Activated CD4-positive, alpha-beta T cell treated with anti-CD3 and anti-CD28 coated beads, Interleukin-2, amount 10 ng/mL, durations not matched to agents 7 days and 5 days (primary cell): ENCODE measurements at regions not wholly inside any gene's neighbourhood (a gene's known extent, or its start where the extent isn't known, plus 50 kb on each side); places are given as distances from the start of the nearest gene placed in this dataset.

ENCODE experiments used
- CTCF ChIA-PET: fragments of 350-600 bp; sonication (Branson Sonifier 250); formaldehyde crosslinking; loops from one replicate; lab custom pipeline; 2021; ENCODE audit warnings: antibody characterized with exemption; lab: Charles Lee
- POLR2A ChIA-PET: fragments of 350-600 bp; sonication (Branson Sonifier 250); formaldehyde crosslinking; loops from one replicate; lab custom pipeline; 2021; ENCODE audit warnings: antibody characterized with exemption; lab: Charles Lee
- DNase-seq: peaks from one replicate; pipeline ENCODE4 v3.0.0-alpha.2; 2020
- H3K27ac Mint-ChIP-seq: one replicate; pipeline ENCODE4 v1.8.0; 2021; ENCODE audit warnings: mild to moderate bottlenecking, moderate library complexity, mixed read lengths
- H3K27me3 Mint-ChIP-seq: one replicate; pipeline ENCODE4 v1.8.0; 2021; ENCODE audit warnings: mixed read lengths
- H3K36me3 Mint-ChIP-seq: one replicate; pipeline ENCODE4 v1.8.0; 2021; ENCODE audit warnings: low read depth, mixed read lengths
- H3K4me1 Mint-ChIP-seq: one replicate; pipeline ENCODE4 v1.8.0; 2021; ENCODE audit warnings: mixed read lengths
- H3K4me3 Mint-ChIP-seq: one replicate; pipeline ENCODE4 v1.8.0; 2021; ENCODE audit warnings: mild to moderate bottlenecking, moderate library complexity, mixed read lengths
- H3K9me3 Mint-ChIP-seq: one replicate; pipeline ENCODE4 v1.8.0; 2021; ENCODE audit warnings: mixed read lengths

DNA sequence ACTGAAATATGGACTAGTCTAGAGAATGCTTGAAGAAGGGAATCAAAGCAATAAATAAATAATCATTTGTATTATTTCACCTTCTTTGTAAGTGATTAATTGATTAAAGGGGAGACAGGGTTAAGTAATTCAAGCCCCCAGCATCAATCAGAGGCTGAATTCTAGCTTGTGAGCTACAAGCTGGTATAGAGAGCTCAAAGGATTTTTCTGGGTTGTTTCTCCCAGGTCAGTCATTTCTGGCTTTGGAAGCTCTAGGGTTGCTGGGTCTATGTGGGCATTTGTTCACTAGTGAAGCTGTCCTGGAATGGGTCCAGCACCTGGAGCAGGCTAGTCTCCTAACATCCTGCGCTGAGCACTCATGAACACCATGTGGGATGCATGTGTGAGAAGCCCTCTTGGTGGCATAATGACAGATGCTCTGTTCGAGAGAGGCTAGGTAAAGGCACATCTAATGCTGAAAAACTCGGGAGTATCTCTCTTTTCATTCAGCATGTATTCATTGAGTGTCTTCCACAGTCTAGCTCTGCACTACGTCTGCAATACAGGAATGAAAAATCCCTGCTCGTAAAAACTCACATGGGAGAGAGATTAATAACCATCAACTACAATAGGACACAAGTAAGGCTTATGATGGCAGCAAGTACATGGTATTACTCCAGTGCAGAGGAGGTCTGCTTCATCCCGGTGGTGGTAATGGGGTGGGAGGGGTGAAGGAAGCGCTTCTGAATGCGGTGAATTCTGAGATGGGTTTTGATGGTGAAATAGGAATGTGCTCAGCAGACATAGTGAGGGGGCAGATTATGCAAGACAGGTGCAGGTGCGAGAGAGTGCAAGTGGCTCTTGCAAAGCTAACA, 68.0 kb upstream of the NRP1 start:
- POLR2A ChIA-PET, result no interaction called here
- H3K36me3 Mint-ChIP-seq, result no peaks in the 10 kb centered on the region
- H3K27ac Mint-ChIP-seq, result no peak overlapping the region
- H3K27me3 Mint-ChIP-seq, result peaks cover 18% of the 10 kb centered on the region
- H3K4me3 Mint-ChIP-seq, result no peak overlapping the region
- H3K9me3 Mint-ChIP-seq, result peaks cover 4% of the 10 kb centered on the region
- CTCF ChIA-PET, result no interaction called here
- no peak for DNase-seq
- no peaks in the 10 kb centered on the region for H3K4me1 Mint-ChIP-seq

DNA sequence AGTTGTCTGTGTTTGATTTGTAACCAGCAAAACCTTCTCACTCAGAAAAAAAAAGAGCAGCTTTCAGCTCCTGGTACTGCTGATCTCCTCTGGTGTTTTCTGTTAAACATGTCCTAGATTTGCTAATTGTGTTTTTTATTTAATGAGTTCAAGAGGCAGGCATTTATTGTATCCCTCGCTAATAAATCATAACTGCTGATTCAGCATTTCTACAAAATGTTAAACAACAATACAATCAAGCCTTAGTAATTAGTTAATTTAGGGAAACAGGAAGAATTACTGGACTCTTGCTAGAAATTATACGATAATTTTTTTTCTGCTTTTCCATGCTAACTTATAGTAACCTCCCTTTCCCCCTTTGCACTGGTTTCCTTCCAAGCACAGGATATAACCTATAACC, 66.8 kb upstream of the NRP1 start:
- Mint-ChIP-seq H3K27me3 (peaks cover 15% of the 10 kb centered on the region), H3K4me3 (no peak overlapping the region), H3K9me3 (peaks cover 6% of the 10 kb centered on the region), H3K27ac (no peak overlapping the region), H3K4me1 (no peaks in the 10 kb centered on the region), H3K36me3 (no peaks in the 10 kb centered on the region)
- no peak for DNase-seq
- POLR2A ChIA-PET, result no interaction called here
- CTCF ChIA-PET, result interaction anchor here (1.0 kb wide), 1 partner anchor 21 kb away, joined by 3 read pairs; no protein-coding TSS in a partner anchor

DNA sequence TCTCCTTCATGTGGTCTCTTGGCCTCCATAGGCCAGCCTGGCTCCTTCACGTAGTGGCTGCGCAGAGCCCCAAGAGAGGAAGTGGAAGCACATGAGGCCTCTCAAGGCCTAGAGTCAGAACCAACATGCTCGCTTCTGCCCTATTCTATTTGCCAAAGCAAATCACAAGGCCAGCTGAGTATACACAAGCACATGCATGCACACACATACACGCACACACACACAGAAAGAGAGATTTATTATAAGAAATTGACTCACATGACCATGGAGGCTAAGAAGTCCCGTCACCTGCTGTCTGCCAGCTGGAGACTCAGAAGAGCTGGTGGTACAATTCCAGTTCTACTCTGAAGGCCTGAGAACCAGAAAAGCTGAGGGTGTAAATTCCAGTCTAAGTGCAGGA, 64.3 kb upstream of the NRP1 start:
- Mint-ChIP-seq H3K4me3 (no peak overlapping the region), H3K9me3 (peaks cover 6% of the 10 kb centered on the region), H3K27me3 (peaks cover 9% of the 10 kb centered on the region), H3K36me3 (no peaks in the 10 kb centered on the region), H3K4me1 (no peaks in the 10 kb centered on the region), H3K27ac (no peak overlapping the region)
- POLR2A ChIA-PET, result no interaction called here
- no peak for DNase-seq
- CTCF ChIA-PET, result no interaction called here

DNA sequence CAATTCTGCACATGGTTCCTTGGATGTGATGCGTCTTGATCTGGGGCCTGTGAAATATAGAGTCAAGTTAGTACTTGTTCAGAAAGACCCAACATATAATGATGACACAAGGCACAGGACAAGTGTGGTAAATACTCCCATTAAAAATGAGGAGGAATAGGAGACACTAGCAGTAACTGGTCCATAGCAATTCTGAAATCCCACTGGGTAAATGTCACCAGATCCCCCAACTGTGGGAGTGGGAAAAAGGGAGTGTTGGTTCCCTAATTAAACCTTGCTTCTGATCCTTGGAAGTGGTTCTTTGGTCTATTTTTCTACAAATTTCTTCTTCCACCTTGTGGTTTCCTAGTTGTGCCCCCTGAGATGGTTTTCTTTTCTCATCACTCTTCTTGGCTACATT, 62.5 kb upstream of the NRP1 start:
- Mint-ChIP-seq H3K27ac (no peak overlapping the region), H3K9me3 (peaks cover 6% of the 10 kb centered on the region), H3K4me3 (no peak overlapping the region), H3K27me3 (peaks cover 9% of the 10 kb centered on the region), H3K4me1 (no peaks in the 10 kb centered on the region), H3K36me3 (no peaks in the 10 kb centered on the region)
- POLR2A ChIA-PET, result no interaction called here
- DNase-seq, result no peak
- CTCF ChIA-PET, result no interaction called here

DNA sequence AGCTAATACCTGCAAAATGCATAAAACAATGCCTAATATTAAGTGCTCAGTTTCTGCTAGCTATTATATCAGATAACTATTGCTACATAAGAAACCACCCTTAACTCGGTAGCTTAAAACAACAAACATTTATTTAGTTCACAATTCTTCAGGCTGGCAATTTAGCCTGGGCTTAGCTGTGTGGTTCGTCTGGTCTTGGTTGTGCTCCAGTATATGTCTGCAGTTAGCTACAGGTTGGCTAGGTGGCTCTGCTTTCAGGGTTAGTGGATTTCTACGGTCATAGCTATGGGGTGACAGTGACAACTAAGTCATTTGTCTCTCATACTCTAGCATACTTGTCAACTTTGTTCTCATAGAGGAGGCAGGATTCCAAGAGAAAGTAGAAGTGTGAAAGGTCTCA, 61.8 kb upstream of the NRP1 start:
- Mint-ChIP-seq H3K4me3 (no peak overlapping the region), H3K27me3 (peaks cover 14% of the 10 kb centered on the region), H3K9me3 (peaks cover 6% of the 10 kb centered on the region), H3K27ac (no peak overlapping the region), H3K4me1 (no peaks in the 10 kb centered on the region), H3K36me3 (no peaks in the 10 kb centered on the region)
- ChIA-PET CTCF (no interaction called here), POLR2A (no interaction called here)
- no peak for DNase-seq

DNA sequence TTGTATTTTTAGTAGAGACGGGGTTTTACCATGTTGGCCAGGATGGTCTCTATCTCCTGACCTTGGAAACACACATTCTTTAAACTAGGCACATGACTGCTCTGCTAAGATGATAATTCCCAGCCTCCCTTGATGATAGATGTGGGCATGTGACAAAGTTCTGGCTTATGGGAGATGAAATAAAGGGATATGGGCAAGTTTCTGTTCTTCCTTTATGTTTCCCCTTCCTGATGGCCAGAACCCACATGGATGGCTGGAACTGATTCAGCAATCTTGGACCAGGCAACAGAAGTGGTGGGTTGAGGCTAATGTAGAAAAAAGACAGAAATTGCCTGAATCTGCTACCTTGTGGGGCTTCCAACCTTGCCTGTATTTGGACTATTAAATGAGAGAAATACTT, 60.7 kb upstream of the NRP1 start:
- peaks cover 16% of the 10 kb centered on the region for H3K27me3 Mint-ChIP-seq
- DNase-seq, result no peak
- no peak overlapping the region for H3K4me3 Mint-ChIP-seq
- POLR2A ChIA-PET, result no interaction called here
- H3K36me3 Mint-ChIP-seq, result no peaks in the 10 kb centered on the region
- H3K4me1 Mint-ChIP-seq, result no peaks in the 10 kb centered on the region
- CTCF ChIA-PET, result interaction anchor here (0.9 kb wide), 1 partner anchor 17 kb away, joined by 4 read pairs; no protein-coding TSS in a partner anchor
- no peak overlapping the region for H3K27ac Mint-ChIP-seq
- peaks cover 6% of the 10 kb centered on the region for H3K9me3 Mint-ChIP-seq

DNA sequence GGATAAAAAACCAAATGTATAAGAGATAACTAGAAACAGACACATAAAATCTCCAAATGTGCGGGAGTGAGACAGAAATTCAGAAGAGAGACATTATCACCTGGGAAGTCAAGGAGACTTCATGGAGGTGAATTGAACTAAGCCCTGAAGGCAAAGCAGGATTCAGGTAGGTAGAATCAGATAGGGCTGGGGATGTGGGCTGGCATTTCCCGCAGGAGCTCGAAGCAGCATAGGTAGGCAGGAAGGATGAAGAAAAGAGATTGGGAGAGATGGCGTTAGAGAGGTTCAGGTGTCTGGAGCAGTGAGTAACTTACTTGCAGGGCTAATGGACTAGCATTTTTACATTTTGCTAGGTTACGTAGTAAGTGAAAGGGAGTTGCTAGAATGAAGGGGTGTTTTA, 58.2 kb upstream of the NRP1 start:
- peaks cover 5% of the 10 kb centered on the region for H3K9me3 Mint-ChIP-seq
- H3K4me3 Mint-ChIP-seq, result no peak overlapping the region
- H3K27me3 Mint-ChIP-seq, result peaks cover 11% of the 10 kb centered on the region
- ChIA-PET POLR2A (no interaction called here), CTCF (interaction anchor here (1.2 kb wide), 1 partner anchor 13 kb away, joined by 4 read pairs; no protein-coding TSS in a partner anchor)
- no peaks in the 10 kb centered on the region for H3K36me3 Mint-ChIP-seq
- no peak overlapping the region for H3K27ac Mint-ChIP-seq
- no peak for DNase-seq
- no peaks in the 10 kb centered on the region for H3K4me1 Mint-ChIP-seq

DNA sequence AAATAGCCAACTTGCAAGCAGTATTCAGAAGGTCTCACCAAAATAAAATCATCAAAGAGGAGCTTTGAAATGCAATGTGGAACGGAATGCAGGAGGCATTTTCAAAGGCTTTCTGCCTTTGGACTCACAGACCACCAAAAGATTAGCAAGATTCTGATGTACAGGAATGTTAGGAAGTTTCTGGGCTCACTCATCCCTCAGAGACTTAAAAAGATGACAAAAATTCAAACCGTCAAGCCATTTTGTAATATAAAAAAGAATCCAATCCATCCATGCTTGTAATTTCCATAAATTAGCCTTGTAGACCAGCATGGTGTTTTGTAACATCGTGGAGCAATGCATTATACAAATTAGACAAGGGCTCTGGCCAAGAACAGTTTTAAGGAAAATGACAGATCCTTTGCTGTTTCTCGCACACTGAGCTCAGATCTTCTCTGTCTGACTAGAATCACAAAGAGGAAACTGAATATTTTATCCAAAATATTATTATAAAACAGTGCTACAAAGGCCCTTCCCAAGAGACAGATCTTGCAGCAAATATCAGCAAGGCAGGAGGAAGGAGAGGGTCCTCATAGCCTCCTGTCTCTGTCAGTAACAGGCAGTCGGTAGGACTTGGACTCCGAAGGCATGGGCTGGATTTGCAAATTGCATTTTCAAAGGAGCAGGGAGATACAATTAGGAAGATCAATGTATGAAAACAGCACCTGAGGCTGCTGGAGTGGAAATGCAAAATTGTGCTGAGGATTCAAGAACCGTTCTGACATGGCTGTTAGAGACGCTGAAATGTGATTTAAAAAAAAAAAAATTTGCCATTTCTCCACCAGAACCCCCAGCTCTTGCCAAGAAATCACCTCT, 57.4 kb upstream of the NRP1 start:
- H3K9me3 Mint-ChIP-seq, result no peaks in the 10 kb centered on the region

DNA sequence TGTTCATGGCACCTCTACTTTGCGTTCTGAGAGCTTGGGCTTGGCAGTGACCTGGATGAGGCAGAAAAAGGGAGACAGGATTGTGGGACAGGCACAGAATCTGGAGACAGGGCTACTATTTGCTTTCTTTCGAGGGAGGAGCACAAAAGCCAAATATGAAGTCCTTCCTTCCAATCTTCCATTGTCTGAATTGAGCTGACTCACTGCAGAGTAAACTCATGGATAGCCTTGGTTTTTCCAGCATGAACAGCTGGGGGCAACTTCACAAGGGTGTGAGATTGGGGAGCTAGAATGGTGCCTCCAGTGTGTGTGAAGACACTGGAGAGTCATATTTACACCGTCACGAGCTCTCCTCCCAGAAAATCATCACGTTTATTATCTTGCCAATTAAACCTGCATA, 55.6 kb upstream of the NRP1 start:
- Mint-ChIP-seq H3K27ac (no peak overlapping the region), H3K27me3 (peaks cover 8% of the 10 kb centered on the region), H3K9me3 (no peaks in the 10 kb centered on the region), H3K36me3 (no peaks in the 10 kb centered on the region), H3K4me3 (no peak overlapping the region), H3K4me1 (no peaks in the 10 kb centered on the region)
- DNase-seq, result no peak
- CTCF ChIA-PET, result no interaction called here
- POLR2A ChIA-PET, result no interaction called here

More for the DNA sequence above, 57.4 kb upstream of the NRP1 start:
- Mint-ChIP-seq H3K4me3 (no peak overlapping the region), H3K4me1 (no peaks in the 10 kb centered on the region), H3K27ac (no peak overlapping the region), H3K36me3 (no peaks in the 10 kb centered on the region), H3K27me3 (peaks cover 8% of the 10 kb centered on the region)
- DNase-seq, result no peak
- ChIA-PET CTCF (interaction anchor here (1.2 kb wide), 1 partner anchor 12 kb away, joined by 4 read pairs; no protein-coding TSS in a partner anchor), POLR2A (no interaction called here)

DNA sequence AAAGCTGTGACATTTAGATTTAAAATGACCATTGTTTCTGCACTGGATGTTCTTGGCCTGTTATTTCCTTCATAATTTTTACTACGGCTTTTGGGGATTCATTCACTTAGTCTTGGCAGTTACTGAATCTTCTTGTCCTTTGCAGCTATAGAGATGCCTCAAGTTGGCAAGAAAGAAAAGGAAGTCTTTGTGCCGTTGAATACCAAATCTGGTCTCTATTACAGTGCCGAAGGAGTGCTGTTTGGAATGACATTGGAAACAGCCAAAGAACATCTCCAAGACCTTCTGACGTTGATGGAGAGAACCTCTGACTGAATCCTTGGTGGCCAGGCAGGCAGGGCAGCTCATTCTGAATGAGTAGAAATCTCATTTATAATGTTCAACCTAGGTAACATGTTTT, 54.3 kb upstream of the NRP1 start:
- peaks cover 8% of the 10 kb centered on the region for H3K27me3 Mint-ChIP-seq
- no peak for DNase-seq
- H3K9me3 Mint-ChIP-seq, result no peaks in the 10 kb centered on the region
- H3K36me3 Mint-ChIP-seq, result no peaks in the 10 kb centered on the region
- CTCF ChIA-PET, result no interaction called here
- POLR2A ChIA-PET, result no interaction called here
- H3K4me1 Mint-ChIP-seq, result no peaks in the 10 kb centered on the region
- H3K4me3 Mint-ChIP-seq, result no peak overlapping the region
- H3K27ac Mint-ChIP-seq, result no peak overlapping the region

DNA sequence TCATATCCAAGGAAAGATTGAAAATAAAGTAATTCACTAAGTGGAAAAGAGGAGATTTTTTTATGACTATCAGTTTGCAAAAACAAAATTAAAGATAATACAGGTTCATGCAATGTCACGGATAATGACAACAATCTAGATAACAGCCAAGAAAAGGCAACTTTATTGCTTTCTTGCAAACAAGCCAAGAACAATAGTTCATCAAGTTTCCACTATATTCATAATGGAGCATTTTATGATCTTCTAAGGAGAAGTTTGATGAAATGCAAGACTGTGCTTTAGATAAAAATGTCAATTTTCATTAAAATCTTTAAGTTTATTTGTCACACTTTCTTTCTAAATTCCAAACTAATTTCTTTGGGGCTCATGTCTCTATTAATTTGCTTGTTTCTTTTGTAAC, 53.9 kb upstream of the NRP1 start:
- H3K27me3 Mint-ChIP-seq, result peaks cover 11% of the 10 kb centered on the region
- no peak overlapping the region for H3K4me3 Mint-ChIP-seq
- H3K4me1 Mint-ChIP-seq, result no peaks in the 10 kb centered on the region
- CTCF ChIA-PET, result no interaction called here
- H3K27ac Mint-ChIP-seq, result no peak overlapping the region
- no peaks in the 10 kb centered on the region for H3K9me3 Mint-ChIP-seq
- POLR2A ChIA-PET, result no interaction called here
- no peak for DNase-seq
- no peaks in the 10 kb centered on the region for H3K36me3 Mint-ChIP-seq

DNA sequence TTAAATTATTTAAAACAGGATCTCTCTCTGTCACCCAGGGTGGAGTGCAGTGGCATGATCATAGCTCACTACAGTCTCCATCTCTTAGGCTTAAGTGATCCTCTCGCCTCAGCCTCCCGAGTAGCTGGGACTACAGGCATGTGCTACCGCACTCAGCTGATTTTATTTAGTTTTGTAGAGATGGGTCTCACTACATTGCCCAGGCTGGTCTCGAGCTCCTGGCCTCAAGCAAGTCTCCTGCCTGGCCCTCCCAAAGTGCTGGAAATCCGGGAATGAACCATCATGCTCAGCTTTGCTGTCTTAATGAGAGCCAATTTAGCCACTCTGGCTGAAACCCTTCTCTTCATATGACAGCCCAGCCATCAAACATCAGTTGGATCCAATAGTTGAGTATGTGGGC, 53.3 kb upstream of the NRP1 start:
- Mint-ChIP-seq H3K9me3 (no peaks in the 10 kb centered on the region), H3K36me3 (no peaks in the 10 kb centered on the region), H3K4me1 (no peaks in the 10 kb centered on the region), H3K27ac (no peak overlapping the region), H3K27me3 (peaks cover 13% of the 10 kb centered on the region), H3K4me3 (no peak overlapping the region)
- ChIA-PET CTCF (no interaction called here), POLR2A (no interaction called here)
- no peak for DNase-seq

DNA sequence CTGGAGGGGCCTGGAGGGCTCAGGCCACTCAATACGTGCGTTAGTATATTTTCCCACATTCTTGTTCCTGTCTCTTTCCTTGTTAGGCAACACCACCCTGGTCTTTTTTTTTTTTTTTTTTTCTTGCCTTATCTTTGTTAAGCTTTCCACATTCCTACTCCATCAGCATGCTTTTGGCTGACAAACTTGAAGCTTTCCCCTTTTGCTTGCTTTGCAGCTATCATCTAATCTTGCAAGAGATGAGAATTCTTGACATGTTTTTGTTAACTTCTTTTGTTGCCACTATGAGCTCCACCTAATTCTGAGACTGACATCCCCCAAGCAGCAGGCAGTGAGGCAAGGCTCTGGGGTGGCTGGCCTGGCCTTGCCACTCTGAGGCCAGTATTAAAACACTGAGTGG, 52.5 kb upstream of the NRP1 start:
- DNase-seq, result no peak
- Mint-ChIP-seq H3K4me3 (no peak overlapping the region), H3K9me3 (no peaks in the 10 kb centered on the region), H3K27me3 (peaks cover 16% of the 10 kb centered on the region), H3K27ac (no peak overlapping the region), H3K4me1 (no peaks in the 10 kb centered on the region), H3K36me3 (no peaks in the 10 kb centered on the region)
- POLR2A ChIA-PET, result no interaction called here
- CTCF ChIA-PET, result no interaction called here
